Thoracic aorta (tissue), 2 donors: ENCODE measurements at regions not wholly inside any gene's neighbourhood (a gene's known extent, or its start where the extent isn't known, plus 50 kb on each side); places are given as distances from the start of the nearest gene placed in this dataset.

Source experiments
- ATAC-seq: fragments of 150-250 bp; one replicate; pipeline ENCODE4 v1.8.0; 2017; ENCODE audit warnings: low read depth; ENCODE audit not compliant: insufficient number of reproducible peaks, low FRiP score
- DNase-seq: peaks from one replicate; pipeline ENCODE4 v3.0.0-alpha.2; 2020; ENCODE audit warnings: low spot score
- H3K27ac ChIP-seq, 2 donors: fragments of 200-600 bp; sonication (generic); 1 replicate in 1 of 2; 2 replicates in 1 of 2; pipeline ENCODE4 v1.5.1; 2016; ENCODE audit warnings: mild to moderate bottlenecking in 2 of 2, moderate library complexity in 2 of 2
- H3K27me3 ChIP-seq: fragments of 200-600 bp; sonication (generic); replicated peaks from 2 replicates; pipeline ENCODE4 v1.6.0; 2016; ENCODE audit warnings: mild to moderate bottlenecking; ENCODE audit not compliant: insufficient read depth
- H3K36me3 ChIP-seq: fragments of 200-600 bp; sonication (generic); one replicate; pipeline ENCODE4 v1.5.1; 2016
- H3K4me1 ChIP-seq, 2 donors: fragments of 200-600 bp; sonication (generic); 1 replicate in 1 of 2; 2 replicates in 1 of 2; pipeline versions ENCODE4 v1.5.1 to v1.6.0; 2016; ENCODE audit warnings: low read depth in 2 of 2, mild to moderate bottlenecking in 1 of 2; ENCODE audit not compliant: control insufficient read depth in 1 of 2
- H3K4me3 ChIP-seq: fragments of 200-600 bp; sonication (generic); 2 replicates; pipeline ENCODE4 v1.5.1; 2016; ENCODE audit warnings: mild to moderate bottlenecking
- H3K9me3 ChIP-seq: fragments of 200-600 bp; sonication (generic); 2 replicates; pipeline ENCODE4 v1.5.1; 2016
- TF ChIP-seq, protein P1 (sequence below): fragments of 200-600 bp; sonication (generic); IDR thresholded peaks from one replicate; pipeline ENCODE4 v1.5.1; 2019; ENCODE audit warnings: antibody characterized with exemption

DNA sequence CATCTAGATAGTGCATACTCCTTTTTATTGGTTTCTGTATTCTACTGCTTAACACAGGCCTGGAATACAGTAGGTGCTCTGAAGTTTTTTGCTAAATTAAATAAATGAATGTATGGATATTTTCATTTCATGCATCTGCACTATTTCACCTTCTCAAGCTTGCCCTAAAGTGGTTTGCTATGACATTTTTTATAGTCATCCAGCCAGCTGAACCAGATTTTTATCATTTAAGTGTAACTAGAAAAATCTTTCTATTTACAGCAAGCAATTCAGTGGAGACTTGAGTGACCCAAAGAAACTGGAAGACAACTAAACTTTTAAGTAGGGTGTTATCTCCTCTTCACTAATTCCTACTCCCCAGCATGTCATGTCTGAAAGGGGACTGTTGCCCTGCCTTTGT is 354.9 kb downstream of the OSR1 start:
- Histone ChIP-seq H3K4me1 (no peaks in the 10 kb centered on the region), H3K36me3 (no peaks in the 10 kb centered on the region), H3K9me3 (no peaks in the 10 kb centered on the region), H3K27me3 (no peaks in the 10 kb centered on the region), H3K27ac (no peak overlapping the region), H3K4me3 (no peak overlapping the region)
- ATAC-seq = no peak
- TF ChIP-seq, protein P1, sequence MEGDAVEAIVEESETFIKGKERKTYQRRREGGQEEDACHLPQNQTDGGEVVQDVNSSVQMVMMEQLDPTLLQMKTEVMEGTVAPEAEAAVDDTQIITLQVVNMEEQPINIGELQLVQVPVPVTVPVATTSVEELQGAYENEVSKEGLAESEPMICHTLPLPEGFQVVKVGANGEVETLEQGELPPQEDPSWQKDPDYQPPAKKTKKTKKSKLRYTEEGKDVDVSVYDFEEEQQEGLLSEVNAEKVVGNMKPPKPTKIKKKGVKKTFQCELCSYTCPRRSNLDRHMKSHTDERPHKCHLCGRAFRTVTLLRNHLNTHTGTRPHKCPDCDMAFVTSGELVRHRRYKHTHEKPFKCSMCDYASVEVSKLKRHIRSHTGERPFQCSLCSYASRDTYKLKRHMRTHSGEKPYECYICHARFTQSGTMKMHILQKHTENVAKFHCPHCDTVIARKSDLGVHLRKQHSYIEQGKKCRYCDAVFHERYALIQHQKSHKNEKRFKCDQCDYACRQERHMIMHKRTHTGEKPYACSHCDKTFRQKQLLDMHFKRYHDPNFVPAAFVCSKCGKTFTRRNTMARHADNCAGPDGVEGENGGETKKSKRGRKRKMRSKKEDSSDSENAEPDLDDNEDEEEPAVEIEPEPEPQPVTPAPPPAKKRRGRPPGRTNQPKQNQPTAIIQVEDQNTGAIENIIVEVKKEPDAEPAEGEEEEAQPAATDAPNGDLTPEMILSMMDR = no peak
- no peak for DNase-seq

DNA sequence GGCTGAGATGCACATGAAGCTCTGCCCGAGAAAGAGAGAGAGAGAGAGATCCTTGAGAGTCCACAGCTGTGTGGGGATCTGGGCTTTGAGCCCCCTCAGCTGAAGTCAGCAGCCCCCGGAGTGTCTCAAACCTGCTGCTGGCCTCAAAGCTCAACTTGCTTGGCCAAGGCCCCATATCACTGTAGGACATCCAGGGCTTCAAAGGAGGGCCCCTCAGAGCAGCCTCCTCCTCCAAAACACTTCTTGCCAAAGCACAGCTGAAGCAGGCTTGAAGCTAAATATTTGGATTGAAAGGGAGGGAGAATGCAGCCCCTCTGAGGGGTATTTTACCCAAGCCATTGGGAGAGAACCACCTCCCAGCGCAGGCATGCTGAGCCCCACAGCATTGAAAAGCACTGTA is 357.6 kb downstream of the OSR1 start:
- H3K27me3 ChIP-seq = no peaks in the 10 kb centered on the region
- no peak overlapping the region for H3K27ac ChIP-seq
- no peaks in the 10 kb centered on the region for H3K4me1 ChIP-seq
- H3K36me3 ChIP-seq = no peaks in the 10 kb centered on the region
- TF ChIP-seq, protein P1 = no peak
- DNase-seq = no peak
- no peak for ATAC-seq
- no peak overlapping the region for H3K4me3 ChIP-seq
- no peaks in the 10 kb centered on the region for H3K9me3 ChIP-seq

DNA sequence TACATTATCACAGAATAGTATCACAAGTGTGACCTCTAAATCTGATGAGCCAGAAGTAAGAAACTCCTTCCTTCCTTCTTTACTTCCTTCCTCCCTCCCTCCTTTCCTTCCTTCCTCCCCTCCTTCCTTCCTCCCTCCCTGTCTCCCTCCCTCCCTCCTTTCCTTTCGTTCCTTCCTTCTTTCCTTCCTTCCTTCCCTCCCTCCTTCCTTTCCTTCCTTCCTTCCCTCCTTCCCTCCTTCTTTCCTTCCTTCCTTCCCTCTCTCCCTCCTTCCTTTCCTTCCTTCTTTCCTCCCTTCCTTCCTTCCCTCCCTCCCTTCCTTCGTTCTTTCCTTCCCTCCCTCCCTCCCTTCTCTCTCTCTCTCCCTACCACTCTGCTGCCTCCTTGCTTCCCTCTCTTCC is 359.2 kb downstream of the OSR1 start:
- Histone ChIP-seq H3K4me1 (no peaks in the 10 kb centered on the region), H3K9me3 (no peaks in the 10 kb centered on the region), H3K27ac (no peak overlapping the region), H3K27me3 (no peaks in the 10 kb centered on the region), H3K36me3 (no peaks in the 10 kb centered on the region), H3K4me3 (no peak overlapping the region)
- DNase-seq (no peak), ATAC-seq (no peak)
- TF ChIP-seq, protein P1 = no peak

DNA sequence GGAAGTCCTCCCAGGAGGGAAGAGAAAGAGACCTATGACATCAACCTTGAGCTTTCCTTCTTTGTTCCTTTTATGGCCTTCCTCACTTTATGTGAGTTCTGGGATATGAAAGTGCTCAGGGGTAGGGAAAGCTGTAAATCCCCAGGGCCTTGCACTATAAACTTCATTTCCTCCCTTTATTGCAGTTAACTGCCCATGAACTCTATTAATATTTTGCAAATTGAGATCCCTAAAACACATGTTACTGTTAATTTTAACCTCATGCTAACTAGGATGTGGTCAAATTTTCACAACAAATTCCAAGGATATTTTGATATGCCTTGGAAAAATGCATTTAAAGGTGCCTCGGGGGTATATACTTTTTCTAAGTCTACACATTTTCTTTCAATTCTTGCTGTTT is 359.9 kb downstream of the OSR1 start:
- no peak overlapping the region for H3K4me3 ChIP-seq
- DNase-seq (no peak), ATAC-seq (no peak)
- H3K9me3 ChIP-seq = no peaks in the 10 kb centered on the region
- no peaks in the 10 kb centered on the region for H3K36me3 ChIP-seq
- H3K27me3 ChIP-seq = no peaks in the 10 kb centered on the region
- TF ChIP-seq, protein P1 = no peak
- no peak overlapping the region for H3K27ac ChIP-seq
- no peaks in the 10 kb centered on the region for H3K4me1 ChIP-seq

DNA sequence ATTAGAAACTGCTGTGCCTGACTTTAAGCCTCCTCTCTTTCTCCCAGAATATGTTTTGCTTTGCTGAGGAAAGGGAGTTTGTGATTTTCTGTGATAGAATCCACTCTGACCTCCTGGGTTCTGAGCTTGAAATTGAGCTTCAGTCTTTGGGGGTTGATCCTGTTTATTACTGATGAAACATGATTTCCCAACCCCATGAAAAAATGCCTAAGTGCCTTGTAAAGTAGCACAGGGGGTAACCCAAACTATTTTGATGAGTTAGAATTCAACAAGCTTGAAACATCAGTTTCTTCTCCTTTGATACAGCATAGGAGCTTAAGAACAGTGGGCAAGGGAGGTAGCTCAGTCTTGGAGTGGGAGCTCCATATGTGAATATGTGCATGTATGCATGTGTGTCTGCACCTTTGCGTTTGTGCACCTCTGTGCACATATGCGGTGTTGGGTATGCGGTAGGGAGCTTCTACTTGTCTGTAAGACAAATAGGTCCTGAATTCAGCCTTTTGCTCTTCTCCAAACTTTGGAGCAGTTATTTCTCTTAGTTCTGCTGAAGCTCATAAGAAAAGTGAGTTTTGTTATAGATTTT is 364.6 kb downstream of the OSR1 start:
- Histone ChIP-seq H3K27ac (peak overlapping the region in 1 of 2 donors; percentile 11), H3K4me1 (peaks cover 13 to 24% of the 10 kb centered on the region in 2 donors), H3K27me3 (no peaks in the 10 kb centered on the region), H3K9me3 (no peaks in the 10 kb centered on the region), H3K36me3 (no peaks in the 10 kb centered on the region), H3K4me3 (no peak overlapping the region)
- TF ChIP-seq, protein P1 = no peak
- ATAC-seq (no peak), DNase-seq (no peak)
